Forelimb muscle (tissue), 1 donor: ENCODE measurements at regions not wholly inside any gene's neighbourhood (a gene's known extent, or its start where the extent isn't known, plus 50 kb on each side); places are given as distances from the start of the nearest gene placed in this dataset.

Experiments used
- DNase-seq: peaks from one replicate; pipeline ENCODE4 v3.0.0-alpha.2; 2013; ENCODE audit warnings: low read depth

- no peak for DNase-seq
Measured at GRCh38 chr17:33776903-33777302, 478.2 kb upstream of the CCL2 start.

GRCh38 chr17:33777674-33778073 lies 477.4 kb upstream of the CCL2 start:
- no peak for DNase-seq

DNA sequence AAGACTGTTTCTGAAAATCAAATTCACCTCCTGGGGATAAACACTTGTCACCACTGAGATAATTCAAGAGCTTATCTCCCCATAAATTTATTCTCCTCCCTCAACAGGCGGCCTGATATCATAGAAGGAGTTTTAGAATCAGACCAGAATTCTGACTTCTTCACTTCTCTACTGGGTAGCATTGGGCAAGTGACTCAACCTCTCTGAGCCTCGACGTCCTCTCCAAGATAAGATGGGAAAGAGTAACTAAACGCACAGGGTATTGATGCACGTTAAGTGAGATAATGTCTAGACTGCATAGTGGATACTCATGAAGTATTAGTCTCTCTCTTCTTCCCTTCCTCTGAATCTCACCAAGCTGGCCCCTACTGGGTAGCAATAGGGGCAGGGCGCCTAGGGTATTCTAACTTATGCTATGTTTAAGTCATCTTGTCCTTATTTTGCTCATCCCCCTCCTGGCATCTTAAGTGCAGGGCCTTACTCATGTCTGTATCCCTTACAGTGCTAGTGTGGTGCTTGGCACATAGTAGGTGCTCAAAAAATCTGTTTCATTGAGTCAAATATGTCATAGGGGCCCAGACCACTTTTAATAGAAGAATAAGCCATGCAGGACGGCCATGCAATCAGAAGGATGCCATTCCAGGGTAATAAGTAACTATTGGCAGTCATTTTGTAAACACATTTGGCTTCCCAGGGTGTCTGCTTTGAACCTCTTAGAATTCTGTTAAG lies 476.4 kb upstream of the CCL2 start:
- no peak for DNase-seq

DNA sequence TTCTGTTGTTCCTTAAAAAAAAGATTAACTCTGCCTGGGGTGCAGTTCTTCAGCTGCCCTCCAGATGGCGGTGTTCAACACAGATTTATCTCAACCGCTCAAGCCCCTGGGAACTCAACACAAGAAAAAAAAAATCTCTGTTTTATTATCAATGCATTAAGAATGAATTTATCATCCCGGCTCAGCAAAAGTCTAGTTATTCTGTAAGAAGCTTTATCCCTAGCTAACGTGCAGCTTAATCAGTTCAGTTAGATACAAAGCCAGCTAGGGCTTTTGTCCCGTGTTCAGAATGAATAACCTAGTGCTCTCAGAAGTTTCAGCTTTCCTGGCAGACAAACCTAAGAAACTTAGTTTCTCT lies 475.9 kb upstream of the CCL2 start:
- peak; percentile 17 for DNase-seq

DNA sequence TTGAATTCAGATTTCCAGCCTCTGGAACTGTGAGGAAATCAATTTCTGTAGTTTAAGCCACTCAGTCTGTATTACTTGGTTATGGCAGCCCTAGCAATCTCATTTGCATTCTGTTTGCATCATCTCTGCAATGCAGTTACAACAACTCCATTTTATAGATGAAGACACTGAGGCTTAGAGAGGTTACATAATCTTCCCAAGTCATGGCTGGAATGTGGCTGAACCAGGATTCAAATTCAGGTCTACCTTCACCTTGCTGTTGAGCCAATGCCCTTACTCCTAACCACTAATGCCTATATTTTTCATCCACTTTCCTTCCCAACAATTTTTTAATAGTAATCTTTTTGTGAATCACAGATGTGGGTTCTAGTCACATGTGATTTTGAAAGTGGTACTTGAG lies 469.8 kb upstream of the CCL2 start:
- no peak for DNase-seq

DNA sequence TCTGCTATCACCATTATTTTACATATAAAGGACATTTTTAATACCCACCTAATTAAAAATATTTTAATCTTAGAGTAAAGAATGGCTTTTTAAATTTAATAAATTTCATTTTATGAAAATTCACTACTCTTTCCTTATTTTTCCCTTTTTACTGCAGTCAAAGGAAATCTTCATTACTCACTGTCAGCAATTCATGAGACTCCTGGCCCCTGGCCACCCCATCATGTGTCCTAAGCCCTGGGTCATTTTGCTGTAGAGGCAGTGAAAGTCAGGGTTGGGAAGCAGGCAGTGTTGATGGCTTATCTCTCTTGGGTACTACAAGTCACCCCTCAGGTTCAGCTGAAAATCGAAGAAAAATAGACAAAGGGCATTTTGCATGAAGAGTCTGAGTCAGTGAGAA lies 468.6 kb upstream of the CCL2 start:
- DNase-seq = no peak

- DNase-seq = no peak
Measured at GRCh38 chr17:33789658-33790057, 465.4 kb upstream of the CCL2 start.

DNA sequence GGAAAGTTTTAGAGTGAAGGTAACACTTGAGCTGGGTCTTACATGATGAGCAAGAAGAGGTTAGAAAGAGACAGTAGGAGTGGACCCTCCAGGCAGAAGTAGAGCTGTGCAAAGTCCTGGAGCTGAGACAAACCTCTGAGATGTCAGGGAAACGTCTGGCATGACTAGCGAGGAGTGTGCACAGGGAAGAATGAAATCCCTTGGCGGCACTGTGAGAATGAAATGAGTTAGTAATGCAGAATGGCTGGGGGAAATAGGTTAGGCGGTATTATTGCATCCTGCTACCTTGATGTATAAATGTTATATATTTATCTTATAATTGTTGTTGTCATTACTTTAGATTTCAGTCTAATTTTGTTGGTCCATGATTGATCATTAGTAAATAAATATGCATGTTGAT lies 457.9 kb upstream of the CCL2 start:
- DNase-seq = no peak

DNA sequence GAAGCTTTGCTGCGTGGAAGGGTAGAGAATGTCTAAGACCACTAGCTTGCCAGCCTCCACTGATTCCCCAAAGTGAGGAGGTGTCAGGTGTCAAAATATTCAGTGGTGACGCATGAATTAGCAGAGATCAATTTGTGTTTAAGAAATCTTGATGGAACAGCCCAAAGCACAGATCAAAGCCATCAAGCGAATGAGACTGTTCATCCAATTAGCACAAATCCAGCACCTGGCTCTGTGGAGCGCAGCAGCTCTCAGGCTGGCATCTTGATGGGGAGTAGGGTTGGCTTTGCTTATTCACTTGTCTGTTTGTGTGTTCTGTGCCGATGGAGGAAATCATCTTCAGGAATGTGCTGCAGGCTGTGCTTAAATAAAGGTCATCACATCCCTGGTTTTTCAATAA lies 456.8 kb upstream of the CCL2 start:
- DNase-seq = no peak

DNA sequence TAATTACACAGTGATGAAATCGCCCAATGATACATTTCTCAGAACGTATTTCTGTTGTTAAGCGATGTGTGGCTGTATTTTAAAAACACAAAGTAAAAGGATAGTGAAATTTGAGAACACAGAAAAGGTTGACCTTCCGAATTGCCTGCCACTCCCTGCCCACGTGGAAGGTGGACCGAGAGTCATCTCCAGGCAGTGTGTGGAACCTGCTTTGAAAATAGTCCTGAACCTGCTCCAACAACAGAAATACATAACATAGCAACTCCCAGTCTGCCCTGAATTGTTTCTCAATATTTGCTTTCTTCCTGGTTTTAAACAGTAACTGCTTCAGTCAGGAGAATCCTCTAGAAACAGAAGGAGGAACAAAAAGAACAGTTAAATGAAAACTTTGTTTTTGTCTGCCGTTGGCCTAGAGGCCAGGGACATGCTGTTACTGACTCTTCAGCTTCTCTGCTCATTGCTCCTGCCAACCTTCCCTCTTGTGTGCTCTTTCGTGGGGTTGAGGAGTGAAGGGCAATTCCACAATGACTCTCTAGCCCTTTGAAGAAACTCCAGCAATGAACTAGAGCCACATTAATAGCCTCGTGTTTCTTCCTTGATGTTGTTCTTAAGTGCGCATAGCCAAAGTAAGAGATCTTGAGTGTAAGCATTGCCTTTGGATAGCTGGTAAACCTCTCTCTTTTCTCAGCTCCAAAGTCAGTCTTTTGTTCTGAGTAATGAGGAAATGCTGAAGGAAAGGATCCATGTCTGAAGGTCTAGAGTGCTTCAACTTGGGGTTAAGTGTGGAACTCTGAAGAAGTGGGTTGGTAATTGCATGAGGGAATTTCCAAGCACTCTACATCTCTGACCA lies 452.5 kb upstream of the CCL2 start:
- no peak for DNase-seq

DNA sequence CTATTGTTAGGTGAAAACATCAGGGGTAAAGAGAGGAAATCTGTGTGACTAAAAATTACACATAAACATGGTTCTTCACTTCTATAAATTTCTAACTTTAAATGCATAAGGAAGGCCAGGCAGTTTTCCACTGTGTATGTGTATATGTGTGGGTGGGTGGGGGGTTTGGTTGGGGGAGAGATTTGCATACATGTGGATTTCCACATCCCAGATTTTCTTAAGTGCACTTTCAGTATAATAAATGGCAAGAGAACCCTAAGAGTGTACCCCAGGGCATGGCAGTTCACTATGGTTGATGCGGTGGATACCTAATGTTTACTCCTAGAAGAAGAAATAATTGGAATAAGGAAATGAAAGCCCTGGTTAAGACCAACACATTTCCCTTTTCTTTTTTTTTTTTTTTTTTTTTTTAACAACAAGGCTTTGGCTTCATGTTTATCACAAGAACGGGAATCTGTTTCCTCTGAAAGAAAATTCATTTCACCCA lies 451.8 kb upstream of the CCL2 start:
- DNase-seq = no peak

- DNase-seq = no peak
Measured at GRCh38 chr17:33803686-33804085, 451.4 kb upstream of the CCL2 start.

DNA sequence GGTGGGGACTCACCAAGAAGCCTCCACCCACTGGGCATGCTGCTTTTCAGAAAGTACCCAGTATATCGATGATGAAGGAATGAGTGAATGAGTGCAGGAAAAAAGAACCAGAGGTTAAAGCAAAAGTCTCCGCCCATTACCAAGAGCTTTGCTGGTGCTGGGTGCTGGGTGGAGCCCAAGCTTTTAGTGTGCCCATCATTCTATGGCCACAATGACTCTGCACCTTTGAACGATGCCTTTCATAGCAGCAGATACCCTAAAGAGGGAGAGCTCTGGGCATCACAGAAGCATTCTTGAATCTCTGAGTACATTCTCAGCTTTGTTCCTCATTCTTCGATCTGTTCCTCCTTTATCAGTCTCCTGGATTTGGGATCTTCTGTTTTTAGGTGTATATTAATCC lies 450.7 kb upstream of the CCL2 start:
- DNase-seq = no peak

GRCh38 chr17:33806631-33807030 lies 448.5 kb upstream of the CCL2 start:
- DNase-seq = no peak

DNA sequence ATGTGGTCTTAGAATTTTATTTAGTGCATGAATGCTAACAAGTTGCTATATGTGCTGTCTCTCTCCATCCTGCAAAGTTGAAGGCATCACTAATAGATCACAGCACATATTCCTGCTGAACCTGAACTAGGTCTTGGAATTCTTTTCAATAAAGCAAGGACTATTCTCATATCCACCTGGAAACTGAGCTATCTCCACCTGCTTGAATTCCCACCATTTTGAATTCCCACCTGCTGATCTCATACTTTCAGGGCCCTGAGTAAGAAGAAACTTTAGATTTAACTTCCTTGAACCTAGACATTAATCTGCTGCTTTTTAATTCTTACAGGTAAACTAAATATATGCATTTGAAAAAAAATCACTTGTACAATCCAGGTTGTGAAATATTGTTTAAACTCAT lies 445.3 kb upstream of the CCL2 start:
- no peak for DNase-seq

DNA sequence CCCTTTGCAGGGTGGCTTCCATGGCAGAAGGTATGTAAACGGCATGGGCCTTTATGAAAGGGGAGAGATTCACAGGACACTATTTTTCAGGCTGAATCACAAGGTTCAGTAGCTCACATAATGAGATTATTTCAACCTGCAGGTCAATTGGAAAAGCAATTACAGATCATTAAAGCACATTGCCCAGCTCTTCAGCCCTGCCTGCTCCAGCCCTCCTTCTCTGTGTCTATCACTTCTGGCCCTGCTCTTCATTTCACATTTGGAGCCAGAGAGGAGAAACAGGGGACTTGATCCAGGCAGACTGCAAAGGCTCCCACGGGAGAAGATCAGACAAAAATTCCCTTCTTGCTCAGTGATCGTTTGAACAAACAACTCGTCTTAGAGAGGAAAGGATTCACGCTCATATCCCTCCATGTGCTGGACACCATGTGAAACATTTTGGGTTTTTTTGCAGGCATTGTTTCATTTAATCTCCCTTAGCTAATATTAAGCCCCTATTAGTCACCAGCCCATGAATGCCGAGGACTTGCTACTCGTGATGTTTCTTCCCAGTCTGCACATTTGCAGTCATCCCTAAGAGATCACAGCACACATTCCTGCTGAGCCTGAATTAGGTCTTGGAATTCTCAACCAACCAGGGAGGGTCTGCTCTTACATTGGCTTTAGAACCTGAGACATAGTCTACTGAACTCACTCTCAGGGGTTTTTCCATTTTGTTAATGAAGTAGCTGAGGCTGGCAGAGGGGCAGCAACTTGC lies 443.9 kb upstream of the CCL2 start:
- no peak for DNase-seq

- DNase-seq = no peak
Measured at GRCh38 chr17:33811984-33812577, 443.0 kb upstream of the CCL2 start.

- no peak for DNase-seq
Measured at GRCh38 chr17:33814852-33815251, 440.2 kb upstream of the CCL2 start.

GRCh38 chr17:33816036-33816435 lies 439.0 kb upstream of the CCL2 start:
- no peak for DNase-seq

DNA sequence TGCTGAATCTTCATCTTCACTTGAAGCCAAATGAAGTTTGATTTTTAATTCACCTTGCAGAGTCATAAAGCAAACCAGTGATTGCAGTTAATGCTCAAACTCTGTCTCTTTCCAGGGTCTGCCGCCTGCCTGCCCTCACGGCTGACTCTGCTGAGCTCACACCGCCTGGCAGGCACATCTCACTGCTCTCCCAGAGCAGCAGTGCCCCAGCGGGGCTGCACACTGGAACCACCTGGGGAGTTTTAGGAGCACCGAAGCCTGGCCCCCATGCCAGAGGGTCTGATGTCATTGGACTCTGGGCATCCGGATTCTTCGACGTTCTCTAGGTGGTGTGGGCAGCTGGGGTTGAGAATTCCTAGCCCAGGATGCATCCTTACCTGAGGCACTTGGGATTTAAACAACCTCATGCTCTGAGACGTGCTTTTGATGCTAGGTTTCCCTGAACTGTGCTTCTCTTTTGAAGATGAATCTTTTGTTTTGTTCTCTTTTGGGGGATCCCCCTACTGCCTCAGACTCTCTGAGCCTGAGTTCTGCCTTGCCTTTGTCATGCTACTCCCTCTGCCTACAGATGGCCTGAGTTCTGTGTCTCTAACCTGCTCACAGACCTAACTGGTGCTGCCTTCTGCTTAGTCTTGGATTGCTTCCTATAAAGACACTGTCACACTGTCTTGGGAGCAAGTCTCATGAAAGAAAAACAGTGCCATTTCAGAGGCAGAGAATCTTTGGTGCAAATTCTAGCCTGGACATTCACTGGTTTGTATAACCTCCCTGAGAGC lies 438.1 kb upstream of the CCL2 start:
- no peak for DNase-seq

GRCh38 chr17:33819539-33819938 lies 435.5 kb upstream of the CCL2 start:
- DNase-seq = no peak
